ENCODE measurements at regions not wholly inside any gene's neighbourhood (a gene's known extent, or its start where the extent isn't known, plus 50 kb on each side); places are given as distances from the start of the nearest gene placed in this dataset.

- TF ChIP-seq REST (IDR thresholded peaks at IDR 0.05; ENCODE audit: low read depth, low read length) (no peak), BHLHE40 (IDR thresholded peaks at IDR 0.05; ENCODE audit: borderline replicate concordance in 1 of 2, low read depth in 2 of 2, low read length in 1 of 2) (no peak), POLR2A (IDR thresholded peaks at IDR 0.05; ENCODE audit: low read depth, low read length) (no peak)
Measured at GRCh38 chr1:5661196-5662085, 330.8 kb downstream of the NPHP4 start.
